HCEC 1CT (cell line): ENCODE measurements at regions not wholly inside any gene's neighbourhood (a gene's known extent, or its start where the extent isn't known, plus 50 kb on each side); places are given as distances from the start of the nearest gene placed in this dataset.
"Not testable (repeated sequence)": the region's sequence is repeated elsewhere in the genome, so short reads cannot be mapped to it uniquely, and the experiment has no call there.

Experiments
- DNase-seq: peaks from one replicate; pipeline ENCODE4 v3.0.0-alpha.2; 2017

- no peak for DNase-seq
These were observed 80.5 kb upstream of the SEC11C start for GRCh38 chr18:59059140-59059539.

DNA sequence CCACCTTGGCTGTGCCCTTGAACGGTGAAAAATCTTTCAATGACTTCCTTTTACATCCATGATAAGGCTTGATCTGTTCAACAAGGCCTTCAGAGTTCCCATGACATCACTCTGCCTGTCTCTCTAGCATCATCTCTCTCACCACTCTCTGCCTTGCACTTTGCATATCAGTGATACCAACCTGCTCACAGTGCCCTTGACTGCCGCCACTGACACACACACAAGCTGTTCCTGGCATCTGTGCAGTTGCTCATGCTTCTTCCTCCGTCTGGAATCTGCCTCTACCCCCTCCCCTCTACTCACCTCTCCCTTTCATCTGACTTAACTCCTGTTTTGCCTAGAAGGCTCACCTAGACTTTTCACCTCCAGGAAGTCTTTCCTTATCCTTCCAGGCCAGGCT is 79.1 kb upstream of the SEC11C start:
- DNase-seq = no peak

DNA sequence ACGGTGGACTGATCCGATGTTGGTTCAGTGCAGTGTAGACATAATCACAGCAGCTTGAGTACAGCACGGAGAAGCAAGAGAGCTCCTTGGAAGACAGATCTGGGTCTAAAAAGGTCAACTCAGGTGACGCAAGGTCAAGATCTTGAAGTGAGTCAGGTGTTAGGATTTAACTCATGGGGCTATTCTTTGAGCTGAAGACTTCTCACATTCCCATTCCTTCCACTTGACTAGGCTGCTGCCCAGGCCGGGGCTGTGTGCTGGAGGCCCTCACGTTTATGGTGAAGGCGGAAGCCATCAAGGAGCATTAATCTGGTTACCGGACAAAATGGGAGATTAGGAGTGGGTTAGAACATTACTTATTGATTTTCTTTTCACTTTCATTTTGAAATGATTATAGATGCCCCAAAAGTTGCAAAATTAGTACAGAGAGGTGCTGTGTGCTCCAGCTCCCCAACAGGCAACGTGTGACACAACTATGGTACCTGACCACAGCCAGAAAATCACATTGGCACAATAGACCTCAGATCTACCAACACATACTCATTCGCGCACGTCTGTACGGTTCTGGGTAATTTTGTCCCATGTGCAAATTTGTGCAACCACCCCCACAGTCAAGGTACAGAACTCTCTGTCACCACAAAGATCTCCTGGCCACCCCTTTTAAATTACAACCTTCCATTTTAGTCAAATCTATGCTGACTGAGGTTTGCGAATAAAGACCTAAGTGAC is 77.6 kb upstream of the SEC11C start:
- DNase-seq = no peak

- no peak for DNase-seq
These were observed 77.1 kb upstream of the SEC11C start for GRCh38 chr18:59062643-59063006.

- no peak for DNase-seq
These were observed 76.3 kb upstream of the SEC11C start for GRCh38 chr18:59063300-59063906.

GRCh38 chr18:59063912-59064311 is 75.8 kb upstream of the SEC11C start:
- DNase-seq = no peak

DNA sequence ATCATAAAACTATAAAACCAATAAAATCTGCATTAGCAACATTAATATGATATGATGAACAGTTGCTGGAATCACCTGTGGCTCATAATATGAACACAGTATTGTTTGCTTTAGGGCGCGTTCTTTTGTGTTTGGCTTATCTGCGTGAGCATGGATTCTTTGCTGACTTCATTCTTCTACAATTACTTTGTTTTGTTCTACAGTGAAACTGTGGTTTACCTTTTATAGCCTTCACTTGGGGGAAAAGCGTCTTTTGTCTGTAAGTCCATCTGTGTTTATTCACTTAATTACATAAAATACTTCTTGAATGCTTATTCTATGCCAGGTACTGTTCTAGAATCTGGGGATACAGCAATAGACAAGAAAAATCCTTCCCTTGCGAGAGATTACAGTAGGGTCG is 74.0 kb upstream of the SEC11C start:
- no peak for DNase-seq

DNA sequence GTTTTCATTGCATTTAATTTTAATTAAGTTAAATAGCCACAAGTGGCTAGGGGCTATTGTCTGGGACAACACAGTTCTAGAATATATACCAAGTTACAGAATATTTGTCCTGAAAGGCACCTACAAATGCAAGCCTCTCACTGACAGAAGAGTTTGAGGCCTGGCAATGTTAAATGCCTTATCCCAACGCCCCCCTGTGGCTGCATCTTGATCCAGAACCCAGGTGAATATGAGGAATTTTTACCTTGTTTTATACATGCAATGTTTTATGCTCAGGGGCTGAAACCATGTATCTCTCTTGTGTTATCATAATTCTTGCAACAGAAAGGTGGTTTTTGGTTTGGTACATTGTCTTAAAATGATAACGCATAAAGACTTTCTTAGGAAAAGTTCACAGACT is 71.8 kb upstream of the SEC11C start:
- no peak for DNase-seq

DNA sequence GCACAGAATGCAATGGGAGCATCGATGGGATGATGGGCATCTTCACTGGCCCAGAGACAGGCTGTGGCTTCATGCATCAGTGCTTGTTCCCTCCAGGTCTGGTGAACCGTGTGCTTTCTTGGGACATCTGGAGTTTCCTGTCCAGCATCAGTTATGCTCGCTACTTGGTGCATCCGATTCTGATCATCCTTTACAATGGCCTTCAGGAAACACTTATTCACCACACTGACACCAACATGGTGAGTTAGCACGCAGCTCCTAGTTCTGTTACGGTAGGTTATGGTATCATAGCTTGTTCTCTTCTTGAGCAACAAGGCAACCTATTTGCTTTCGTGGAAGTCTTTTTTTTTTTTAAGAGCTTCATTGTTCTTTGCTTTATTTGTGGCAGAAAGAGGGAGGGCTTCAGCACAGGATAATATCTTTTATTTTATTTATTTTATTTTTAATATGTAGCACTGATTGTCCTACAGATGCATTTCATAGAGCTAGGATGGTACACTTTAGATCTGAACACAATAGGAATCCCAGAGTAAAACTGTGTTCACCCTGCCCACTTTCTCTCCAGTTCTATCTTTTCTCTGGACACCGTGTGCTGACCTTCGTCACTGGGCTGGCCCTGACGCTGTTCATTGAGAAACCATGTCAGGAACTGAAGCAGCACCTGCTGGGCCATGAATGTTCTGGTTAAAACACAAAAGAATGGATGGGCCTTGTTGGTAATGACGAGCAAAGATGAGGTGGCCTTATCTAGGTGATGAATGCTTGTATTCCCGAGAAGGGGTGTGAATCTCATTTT is 71.2 kb upstream of the SEC11C start:
- no peak for DNase-seq

- DNase-seq = peak; percentile 65
These were observed 69.3 kb upstream of the SEC11C start for GRCh38 chr18:59070181-59070912.

DNA sequence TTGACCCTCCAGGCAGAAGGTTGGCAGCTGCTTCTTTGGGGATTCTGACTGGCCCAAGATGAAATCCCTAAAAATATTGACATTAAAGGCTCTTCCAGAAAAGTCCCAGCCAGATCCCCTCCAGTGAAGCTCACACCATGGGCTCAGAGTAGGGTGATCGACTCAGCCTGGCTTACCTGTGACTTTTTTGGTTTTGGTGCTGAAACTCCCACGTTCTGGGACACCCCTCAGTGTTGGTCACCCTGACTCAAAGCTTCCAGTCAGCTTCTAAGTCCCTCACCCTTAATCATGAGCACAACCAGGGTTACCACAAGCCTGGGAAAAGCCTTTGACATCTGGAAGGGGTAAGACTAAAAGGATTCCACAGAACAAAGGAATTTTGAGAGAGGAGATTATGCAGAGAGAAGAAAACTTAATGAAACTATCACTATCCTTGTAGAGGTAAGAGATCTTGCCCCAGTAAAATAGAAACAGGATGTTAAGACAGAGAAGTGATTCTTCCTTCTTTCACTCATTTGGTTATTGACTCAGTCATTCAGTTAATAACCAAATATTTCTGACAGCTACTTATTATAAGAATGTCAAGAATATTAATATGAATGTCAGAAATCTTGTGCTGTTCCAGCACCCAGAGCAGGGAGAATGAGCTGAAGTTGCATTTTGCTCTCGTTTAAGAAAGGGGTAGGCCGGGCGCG is 66.8 kb upstream of the SEC11C start:
- DNase-seq = no peak

GRCh38 chr18:59075923-59076322 is 63.8 kb upstream of the SEC11C start:
- DNase-seq = no peak

DNA sequence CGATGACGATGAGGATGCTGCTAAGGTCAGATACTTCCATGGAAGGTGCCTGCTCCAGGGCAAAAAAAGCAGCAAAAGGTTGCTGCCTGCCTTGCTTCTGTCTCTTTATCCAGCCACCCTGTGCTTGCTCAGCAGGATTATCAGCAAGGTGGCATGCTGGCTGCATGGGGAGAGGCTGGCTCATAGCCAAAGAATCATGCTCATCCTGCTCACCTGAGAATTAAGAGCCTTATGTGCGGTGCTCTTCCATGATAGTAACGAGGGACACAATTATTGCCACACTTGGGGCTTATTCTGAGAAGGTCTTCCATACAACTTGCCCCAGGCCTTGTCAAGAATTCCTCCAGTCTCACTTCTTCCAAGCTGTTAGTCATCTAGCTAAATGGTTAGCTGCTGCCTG is 60.4 kb upstream of the SEC11C start:
- no peak for DNase-seq

DNA sequence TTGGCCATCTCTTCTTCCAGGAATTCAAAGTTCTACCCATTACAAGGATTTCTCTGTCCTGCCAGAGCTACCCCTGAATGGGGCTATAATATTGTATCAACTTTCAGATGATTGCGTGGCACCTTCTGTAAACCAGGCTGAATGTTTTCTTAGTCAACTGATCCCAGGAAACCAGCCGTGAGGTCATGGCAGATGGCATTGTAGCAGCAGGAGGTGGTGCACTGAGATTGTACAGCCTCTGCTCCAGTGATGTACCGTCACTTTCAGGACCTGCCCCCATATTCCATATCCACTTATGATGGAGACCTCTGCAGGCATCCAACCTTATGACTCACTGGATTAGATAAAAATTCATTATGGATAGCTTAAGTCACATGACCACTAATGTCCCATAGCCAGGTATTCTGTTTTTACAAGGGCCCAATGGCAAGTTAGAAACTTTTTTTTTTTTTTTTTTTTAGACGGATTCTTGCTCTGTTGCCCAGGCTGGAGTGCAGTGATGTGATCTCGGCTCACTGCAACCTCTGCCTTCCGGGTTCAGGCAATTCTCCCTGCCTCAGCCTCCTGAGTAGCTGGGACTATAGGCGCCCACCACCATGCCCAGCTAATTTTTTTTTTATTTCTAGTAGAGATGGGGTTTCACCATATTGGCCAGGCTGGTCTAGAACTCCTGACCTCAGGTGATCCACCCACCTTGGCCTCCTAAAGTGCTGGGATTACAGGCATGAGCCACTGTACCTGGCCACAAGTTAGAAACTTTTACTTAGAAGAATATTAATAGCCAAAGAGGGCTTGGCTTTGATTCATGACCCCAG is 59.8 kb upstream of the SEC11C start:
- not testable (repeated sequence) for DNase-seq

- no peak for DNase-seq
These were observed 56.4 kb upstream of the SEC11C start for GRCh38 chr18:59083136-59083818.

DNA sequence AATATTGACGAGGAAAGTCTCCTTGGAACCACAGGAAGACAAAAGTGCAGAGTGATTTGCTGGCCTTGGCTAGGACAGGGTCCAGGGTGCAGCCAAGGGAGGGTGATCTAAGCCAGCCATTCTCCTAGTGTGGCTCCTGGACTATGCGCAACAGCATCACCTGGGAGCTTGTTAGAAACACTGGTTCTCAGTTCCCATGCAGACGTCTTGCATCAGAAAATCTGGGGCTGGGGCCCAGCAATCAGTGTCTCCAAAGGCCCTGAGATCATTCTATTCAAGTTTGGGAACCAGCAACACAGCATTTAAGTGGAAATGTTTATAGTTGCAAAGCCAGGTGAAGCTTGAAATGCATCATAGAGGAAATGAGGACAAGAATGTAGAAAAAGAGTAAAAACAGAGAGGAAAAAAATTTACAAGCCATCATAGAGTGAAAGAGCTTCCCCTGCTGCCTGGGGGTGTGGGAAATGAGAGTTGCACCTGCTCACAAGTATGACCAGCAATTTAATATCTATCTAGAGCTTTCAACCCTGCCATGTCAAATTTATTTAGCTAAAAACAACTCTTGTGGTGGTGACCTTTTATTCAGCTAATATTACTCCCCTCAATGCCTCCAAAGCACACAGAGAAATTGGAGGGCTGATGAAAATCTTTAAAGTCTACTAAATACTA is 54.4 kb upstream of the SEC11C start:
- no peak for DNase-seq

DNA sequence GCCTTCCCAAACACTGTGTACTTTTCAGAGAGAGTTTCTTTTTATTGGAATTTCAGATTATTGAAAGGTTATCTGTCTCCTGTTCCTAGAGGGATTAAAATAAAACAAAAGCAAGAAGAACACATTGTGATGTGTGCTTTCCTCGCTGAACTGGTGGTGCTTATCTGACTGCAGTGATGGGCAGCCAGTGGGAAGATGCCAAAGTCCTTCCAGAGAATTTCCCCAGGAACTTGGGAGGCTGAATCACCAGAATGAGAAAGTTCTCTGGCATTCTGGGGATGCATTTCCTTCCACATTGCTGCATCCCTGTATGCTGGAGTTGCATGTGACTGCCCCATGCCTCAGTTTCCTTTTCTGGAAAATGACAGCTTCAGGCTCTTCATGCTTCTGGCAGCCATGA is 53.9 kb upstream of the SEC11C start:
- DNase-seq = peak; percentile 59

GRCh38 chr18:59086522-59086921 is 53.2 kb upstream of the SEC11C start:
- no peak for DNase-seq

DNA sequence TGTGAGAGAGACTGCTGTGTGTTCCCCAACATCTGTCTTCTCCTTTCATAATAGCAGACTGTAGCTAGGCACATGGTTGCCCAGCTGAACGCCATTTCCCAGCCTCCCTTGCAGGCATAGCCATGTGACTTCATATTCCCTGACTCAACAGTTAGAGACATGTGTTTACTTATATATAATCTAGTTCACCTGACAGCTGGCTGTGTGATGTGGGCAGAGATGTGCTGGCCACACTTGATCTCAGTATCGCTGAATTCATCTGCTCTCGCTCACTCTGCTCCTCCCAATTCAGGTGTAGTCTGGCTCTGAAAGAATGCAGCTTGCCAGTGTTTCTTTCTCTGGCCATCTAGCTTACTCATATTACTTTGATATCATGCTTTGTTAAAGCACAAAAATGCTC is 52.3 kb upstream of the SEC11C start:
- DNase-seq = peak; percentile 10
